ENCODE measurements at regions not wholly inside any gene's neighbourhood (a gene's known extent, or its start where the extent isn't known, plus 50 kb on each side); places are given as distances from the start of the nearest gene placed in this dataset.
"Not testable (repeated sequence)": the region's sequence is repeated elsewhere in the genome, so short reads cannot be mapped to it uniquely, and the experiment has no call there.

DNA sequence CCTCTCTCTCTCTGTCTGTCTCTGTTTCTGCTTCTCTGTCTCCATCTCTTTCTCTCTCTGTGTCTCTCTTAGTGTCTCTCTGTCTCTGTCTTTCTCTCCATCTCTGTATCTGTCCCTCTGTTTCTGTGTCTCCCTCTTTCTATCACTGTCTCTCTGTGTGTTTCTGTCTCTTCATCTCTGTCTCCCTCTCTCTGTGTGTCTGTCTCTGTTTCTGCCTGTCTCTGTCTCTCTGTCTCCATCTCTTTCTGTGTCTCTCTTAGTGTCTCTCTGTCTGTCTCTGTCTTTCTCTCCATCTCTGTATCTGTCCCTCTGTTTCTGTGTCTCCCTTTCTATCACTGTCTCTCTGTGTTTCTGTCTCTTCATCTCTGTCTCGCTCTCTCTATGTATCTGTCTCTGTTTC is 125.4 kb upstream of the TPTE start:
- H3K9me3 ChIP-seq; H3K36me3 ChIP-seq; DNase-seq (ENCODE audit: low spot score); H3K4me1 ChIP-seq (replicated peaks); intact Hi-C loops (cut with DNase I); H3K27me3 ChIP-seq (replicated peaks; ENCODE audit: insufficient read depth); H3K27ac ChIP-seq; H3K4me3 ChIP-seq: not testable (repeated sequence)
- WGBS, result 47% methylated on average over 1 of the region's 1 CpG

- H3K4me1 ChIP-seq (replicated peaks); DNase-seq (ENCODE audit: low spot score); intact Hi-C loops (cut with DNase I): not testable (repeated sequence)
These were observed 123.9 kb upstream of the TPTE start for GRCh38 chr21:10397495-10397915.

GRCh38 chr21:10398692-10399489 is 122.5 kb upstream of the TPTE start:
- DNase-seq (ENCODE audit: low spot score); H3K4me1 ChIP-seq (replicated peaks); intact Hi-C loops (cut with DNase I); H3K27ac ChIP-seq; H3K36me3 ChIP-seq; H3K9me3 ChIP-seq; H3K27me3 ChIP-seq (replicated peaks; ENCODE audit: insufficient read depth); H3K4me3 ChIP-seq: not testable (repeated sequence)
- 91% methylated on average over 6 of the region's 10 CpGs for WGBS

More at GRCh38 chr21:10397495-10397915, 123.9 kb upstream of the TPTE start:
- not testable (repeated sequence) for H3K27me3 ChIP-seq (replicated peaks; ENCODE audit: insufficient read depth); H3K4me3 ChIP-seq; H3K36me3 ChIP-seq; H3K9me3 ChIP-seq; H3K27ac ChIP-seq
- WGBS, result 69% methylated on average over 13 of the region's 13 CpGs

DNA sequence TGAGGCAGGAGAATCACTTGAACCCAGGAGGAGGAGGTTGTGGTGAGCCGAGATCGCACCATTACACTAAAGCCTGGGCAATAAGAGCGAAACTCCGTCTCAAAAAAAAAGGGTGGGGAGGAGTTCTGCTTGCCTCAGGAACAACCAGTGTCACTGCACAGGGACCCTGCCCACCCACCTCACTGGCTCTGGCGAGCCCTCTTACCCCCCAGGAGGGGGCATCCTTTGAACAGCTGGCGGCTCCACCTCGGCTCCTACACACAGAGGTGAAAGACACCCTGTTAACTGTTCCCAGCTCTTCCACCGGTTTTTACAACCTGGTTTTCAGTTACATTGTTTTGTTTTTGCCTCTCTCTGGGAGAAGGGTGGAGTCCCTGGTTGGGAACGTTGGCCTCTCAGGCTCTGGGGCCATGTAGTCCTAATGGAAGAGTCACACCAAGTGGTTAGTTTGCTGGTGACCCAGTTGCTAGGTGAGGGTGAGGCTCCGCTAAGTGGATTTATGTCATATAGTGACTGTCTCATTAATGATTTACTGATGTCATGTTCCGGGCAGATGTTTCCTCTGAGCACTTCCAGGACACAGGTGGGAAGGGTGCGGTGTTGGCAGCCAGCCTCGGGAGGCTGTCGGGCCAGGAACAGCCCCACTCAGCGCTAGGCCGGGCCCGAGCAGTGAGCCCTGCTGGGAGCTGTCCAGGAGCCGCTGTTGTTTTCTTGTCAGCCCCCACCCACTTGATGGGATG is 120.6 kb upstream of the TPTE start:
- intact Hi-C loops (cut with DNase I); H3K4me1 ChIP-seq (replicated peaks); H3K36me3 ChIP-seq; H3K9me3 ChIP-seq; DNase-seq (ENCODE audit: low spot score); H3K27me3 ChIP-seq (replicated peaks; ENCODE audit: insufficient read depth); H3K4me3 ChIP-seq; H3K27ac ChIP-seq: not testable (repeated sequence)
- 75% methylated on average over 18 of the region's 18 CpGs for WGBS

DNA sequence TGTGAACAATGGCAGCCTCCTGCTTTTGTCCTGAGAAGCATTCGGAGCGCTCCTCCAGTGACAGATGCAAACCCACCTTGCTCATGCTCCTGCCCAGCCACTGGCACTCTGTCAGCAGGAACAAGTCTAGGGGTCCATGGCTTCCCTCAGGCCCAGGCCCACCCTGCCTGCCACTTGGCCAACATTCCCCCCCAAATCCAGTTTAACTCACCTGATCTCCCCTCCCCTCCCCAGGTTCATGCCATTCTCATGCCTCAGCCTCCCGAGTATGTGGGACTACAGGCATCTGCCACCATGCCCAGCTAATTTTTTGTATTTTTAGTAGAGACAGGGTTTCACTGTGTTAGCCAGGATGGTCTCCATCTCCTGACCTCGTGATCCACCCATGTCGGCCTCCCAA is 118.9 kb upstream of the TPTE start:
- H3K27ac ChIP-seq; H3K9me3 ChIP-seq; H3K4me1 ChIP-seq (replicated peaks); H3K4me3 ChIP-seq; H3K27me3 ChIP-seq (replicated peaks; ENCODE audit: insufficient read depth); intact Hi-C loops (cut with DNase I); DNase-seq (ENCODE audit: low spot score); H3K36me3 ChIP-seq: not testable (repeated sequence)
- 87% methylated on average over 5 of the region's 5 CpGs for WGBS

- H3K9me3 ChIP-seq; H3K27ac ChIP-seq; H3K36me3 ChIP-seq; H3K4me3 ChIP-seq; intact Hi-C loops (cut with DNase I); DNase-seq (ENCODE audit: low spot score); H3K4me1 ChIP-seq (replicated peaks); H3K27me3 ChIP-seq (replicated peaks; ENCODE audit: insufficient read depth): not testable (repeated sequence)
- WGBS, result 73% methylated on average over 36 of the region's 36 CpGs
These were observed 116.1 kb upstream of the TPTE start for GRCh38 chr21:10405331-10405730.

- 41% methylated on average over 4 of the region's 4 CpGs for WGBS
- intact Hi-C loops (cut with DNase I); H3K27me3 ChIP-seq (replicated peaks; ENCODE audit: insufficient read depth); DNase-seq (ENCODE audit: low spot score); H3K27ac ChIP-seq; H3K9me3 ChIP-seq; H3K36me3 ChIP-seq; H3K4me1 ChIP-seq (replicated peaks); H3K4me3 ChIP-seq: not testable (repeated sequence)
These were observed 111.6 kb upstream of the TPTE start for GRCh38 chr21:10409786-10410185.

GRCh38 chr21:10410354-10410929 is 110.9 kb upstream of the TPTE start:
- WGBS, result 64% methylated on average over 5 of the region's 5 CpGs
- H3K4me1 ChIP-seq (replicated peaks); H3K36me3 ChIP-seq; DNase-seq (ENCODE audit: low spot score); H3K27ac ChIP-seq; H3K4me3 ChIP-seq; intact Hi-C loops (cut with DNase I); H3K9me3 ChIP-seq; H3K27me3 ChIP-seq (replicated peaks; ENCODE audit: insufficient read depth): not testable (repeated sequence)

DNA sequence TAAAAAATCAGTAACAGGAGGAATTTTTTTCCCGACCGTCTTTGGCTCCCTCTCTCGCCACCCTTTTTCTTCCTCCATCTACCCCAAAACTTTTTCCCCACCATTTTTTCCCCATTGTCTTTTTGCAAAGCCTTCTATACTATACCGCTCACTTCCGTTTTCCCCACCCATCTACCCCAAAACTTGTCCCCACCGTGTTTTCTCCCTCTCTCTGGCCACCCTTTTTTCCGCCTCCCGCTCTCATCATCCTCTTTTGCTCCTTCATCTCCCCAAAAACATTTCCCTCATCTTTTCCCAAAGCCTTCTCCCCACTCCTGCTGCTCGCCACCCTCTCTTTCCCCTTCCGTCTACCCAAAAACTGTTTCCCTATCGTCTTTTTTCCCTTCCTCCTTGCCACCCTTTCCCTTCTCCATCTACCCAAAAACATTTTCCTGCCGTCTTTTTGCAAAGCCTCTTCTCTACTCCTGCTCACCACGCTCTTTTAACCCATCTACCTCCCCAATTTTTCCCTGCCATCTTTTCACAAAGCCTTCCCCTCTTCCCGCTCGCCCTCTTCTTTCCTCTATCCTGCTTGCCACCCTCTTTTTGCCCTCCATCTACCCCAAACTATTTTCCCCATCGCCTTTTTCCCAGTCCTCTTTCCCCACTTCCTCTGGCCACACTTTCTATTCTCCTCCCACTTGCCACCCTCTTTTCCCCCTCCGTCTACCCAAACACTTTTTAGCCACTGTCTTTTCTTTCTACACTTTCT is 109.4 kb upstream of the TPTE start:
- WGBS, result 71% methylated on average over 17 of the region's 17 CpGs
- H3K4me3 ChIP-seq; DNase-seq (ENCODE audit: low spot score); H3K9me3 ChIP-seq; intact Hi-C loops (cut with DNase I); H3K4me1 ChIP-seq (replicated peaks); H3K27ac ChIP-seq; H3K36me3 ChIP-seq; H3K27me3 ChIP-seq (replicated peaks; ENCODE audit: insufficient read depth): not testable (repeated sequence)

- H3K4me3 ChIP-seq; H3K9me3 ChIP-seq; H3K4me1 ChIP-seq (replicated peaks); H3K27ac ChIP-seq; H3K27me3 ChIP-seq (replicated peaks; ENCODE audit: insufficient read depth); intact Hi-C loops (cut with DNase I); H3K36me3 ChIP-seq; DNase-seq (ENCODE audit: low spot score): not testable (repeated sequence)
- 89% methylated on average over 8 of the region's 8 CpGs for WGBS
These were observed 108.5 kb upstream of the TPTE start for GRCh38 chr21:10412928-10413246.

- 87% methylated on average over 31 of the region's 31 CpGs for WGBS
- H3K27me3 ChIP-seq (replicated peaks; ENCODE audit: insufficient read depth); H3K27ac ChIP-seq; H3K4me3 ChIP-seq; H3K4me1 ChIP-seq (replicated peaks); intact Hi-C loops (cut with DNase I); H3K9me3 ChIP-seq; H3K36me3 ChIP-seq; DNase-seq (ENCODE audit: low spot score): not testable (repeated sequence)
These were observed 107.9 kb upstream of the TPTE start for GRCh38 chr21:10413247-10414120.

All from prostate gland (tissue), 2 donors.